ENCODE measurements at regions not wholly inside any gene's neighbourhood (a gene's known extent, or its start where the extent isn't known, plus 50 kb on each side); places are given as distances from the start of the nearest gene placed in this dataset.

- H3K4me1 ChIP-seq = no peaks in the 10 kb centered on the region
- H3K9me3 ChIP-seq = no peaks in the 10 kb centered on the region
- no peak overlapping the region for H3K27ac ChIP-seq
- H3K36me3 ChIP-seq = no peaks in the 10 kb centered on the region
- no peak overlapping the region for H3K4me3 ChIP-seq
- no peak for DNase-seq
- 45 to 64% methylated on average over 7 of the region's 7 CpGs for WGBS, 2 donors
- intact Hi-C loops (cut with DNase I) = no loop called here
- no peaks in the 10 kb centered on the region for H3K27me3 ChIP-seq
- TF ChIP-seq CTCF (IDR thresholded peaks at IDR 0.05) (no peak), POLR2A (IDR thresholded peaks at IDR 0.05) (no peak)
Observed at GRCh38 chr11:42840176-42840829, 471.5 kb upstream of the API5 start.

DNA sequence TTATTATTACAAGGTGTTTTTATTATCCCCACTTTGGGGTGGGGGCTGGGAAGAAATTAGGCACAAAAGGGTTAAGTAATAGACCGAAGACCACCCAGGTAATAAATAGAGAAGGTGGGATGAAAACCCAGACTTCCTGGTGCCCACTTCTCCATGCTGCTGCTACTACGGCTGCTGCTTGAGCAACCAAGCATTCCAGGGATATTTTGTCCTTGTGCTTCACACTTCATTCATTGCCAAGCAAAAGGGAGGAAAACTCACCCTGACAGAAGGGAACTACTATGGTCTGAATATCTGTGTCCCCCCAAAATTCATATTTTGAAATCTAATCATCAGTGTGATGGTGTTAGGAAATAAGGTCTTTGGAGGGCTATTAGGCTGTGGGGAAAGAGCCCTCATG is 470.9 kb upstream of the API5 start:
- intact Hi-C loops (cut with DNase I) = no loop called here
- H3K27me3 ChIP-seq = no peaks in the 10 kb centered on the region
- 69 to 79% methylated on average over 2 of the region's 2 CpGs for WGBS, 2 donors
- no peak overlapping the region for H3K27ac ChIP-seq
- TF ChIP-seq POLR2A (IDR thresholded peaks at IDR 0.05) = no peak
- no peak for TF ChIP-seq CTCF (IDR thresholded peaks at IDR 0.05)
- no peak overlapping the region for H3K4me3 ChIP-seq
- no peaks in the 10 kb centered on the region for H3K9me3 ChIP-seq
- no peaks in the 10 kb centered on the region for H3K36me3 ChIP-seq
- no peak for DNase-seq
- H3K4me1 ChIP-seq = no peaks in the 10 kb centered on the region

DNA sequence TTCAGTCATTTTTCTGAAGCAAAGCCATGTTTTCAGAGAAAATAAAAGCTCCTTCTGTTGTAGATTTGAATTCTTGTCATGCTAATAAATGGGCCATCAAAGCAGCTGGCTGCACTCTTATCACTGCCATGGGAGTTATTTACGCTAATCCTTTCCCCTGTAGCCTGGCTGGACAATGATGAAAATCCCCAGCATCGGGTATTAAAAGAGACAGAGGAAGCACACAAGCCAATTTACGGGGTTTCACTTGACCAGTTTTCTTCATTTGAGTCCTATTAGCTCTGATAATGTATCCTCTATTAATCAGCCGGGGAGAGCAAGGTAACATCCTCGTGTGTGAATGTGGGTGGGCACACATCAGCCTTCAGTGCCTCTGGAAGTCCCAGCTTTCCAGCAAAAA is 470.2 kb upstream of the API5 start:
- DNase-seq = no peak
- Histone ChIP-seq H3K9me3 (no peaks in the 10 kb centered on the region), H3K4me1 (no peaks in the 10 kb centered on the region), H3K4me3 (no peak overlapping the region), H3K36me3 (no peaks in the 10 kb centered on the region), H3K27me3 (no peaks in the 10 kb centered on the region), H3K27ac (no peak overlapping the region)
- intact Hi-C loops (cut with DNase I) = no loop called here
- 33 to 34% methylated on average over 5 of the region's 5 CpGs for WGBS, 2 donors
- TF ChIP-seq POLR2A (IDR thresholded peaks at IDR 0.05) = no peak
- TF ChIP-seq CTCF (IDR thresholded peaks at IDR 0.05) = no peak

DNA sequence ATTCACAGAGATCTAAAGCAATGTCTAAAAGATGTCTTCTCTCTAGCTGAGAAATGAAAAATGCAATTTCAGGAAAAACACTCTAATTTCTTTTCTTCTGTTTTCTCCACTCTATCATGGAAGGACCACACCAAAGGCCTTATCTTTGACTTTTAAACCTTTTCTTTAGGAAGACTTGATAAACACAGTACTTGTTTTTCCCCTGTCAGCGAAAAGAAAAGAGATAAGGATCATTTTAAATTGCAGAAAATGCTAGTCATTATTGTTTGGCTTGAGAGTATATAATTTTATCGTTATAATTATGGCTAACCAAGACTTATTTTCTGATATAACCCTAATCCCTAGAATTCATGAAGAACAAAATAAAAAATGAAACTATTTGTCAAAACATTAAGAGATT is 462.4 kb upstream of the API5 start:
- intact Hi-C loops (cut with DNase I) = no loop called here
- no peak overlapping the region for H3K27ac ChIP-seq
- DNase-seq = no peak
- H3K4me3 ChIP-seq = no peak overlapping the region
- H3K36me3 ChIP-seq = no peaks in the 10 kb centered on the region
- no peaks in the 10 kb centered on the region for H3K4me1 ChIP-seq
- TF ChIP-seq POLR2A (IDR thresholded peaks at IDR 0.05) = no peak
- TF ChIP-seq CTCF (IDR thresholded peaks at IDR 0.05) = no peak
- no peaks in the 10 kb centered on the region for H3K27me3 ChIP-seq
- no peaks in the 10 kb centered on the region for H3K9me3 ChIP-seq
- WGBS, 2 donors = 19 to 24% methylated on average over 2 of the region's 2 CpGs

GRCh38 chr11:42857344-42857743 is 454.5 kb upstream of the API5 start:
- Histone ChIP-seq H3K27me3 (no peaks in the 10 kb centered on the region), H3K36me3 (no peaks in the 10 kb centered on the region), H3K4me1 (no peaks in the 10 kb centered on the region), H3K4me3 (no peak overlapping the region), H3K9me3 (peaks cover 0 to 4% (median 0%) of the 10 kb centered on the region in 3 donors), H3K27ac (no peak overlapping the region)
- TF ChIP-seq POLR2A (IDR thresholded peaks at IDR 0.05) (no peak), CTCF (IDR thresholded peaks at IDR 0.05) (no peak)
- intact Hi-C loops (cut with DNase I) = no loop called here
- WGBS, 2 donors = 23 to 54% methylated on average over 2 of the region's 2 CpGs
- no peak for DNase-seq

Data from esophagus squamous epithelium (tissue), 5 donors.